HEK293 (cell line): ENCODE measurements at regions not wholly inside any gene's neighbourhood (a gene's known extent, or its start where the extent isn't known, plus 50 kb on each side); places are given as distances from the start of the nearest gene placed in this dataset.

Experiments
- CTCF ChIP-seq: fragments of 450-650 bp; formaldehyde crosslinking; IDR thresholded peaks from 2 replicates; pipeline ENCODE4 v1.5.1; 2016; ENCODE audit warnings: missing biosample characterization, missing genetic modification characterization
- EGR2 ChIP-seq: fragments of 450-650 bp; formaldehyde crosslinking; IDR thresholded peaks from 2 replicates; pipeline ENCODE4 v1.5.1; 2016; ENCODE audit warnings: low read depth, missing biosample characterization, missing genetic modification characterization
- PBX3 ChIP-seq: sonication (generic); formaldehyde crosslinking; IDR thresholded peaks from 2 replicates; pipeline ENCODE4 v1.8.1; 2022; ENCODE audit warnings: mild to moderate bottlenecking, moderate library complexity, missing genetic modification reagents
- TRIM28 ChIP-seq: IDR thresholded peaks from 2 replicates; pipeline ENCODE4 v1.6.1; 2011; ENCODE audit warnings: low read length, control low read depth, borderline replicate concordance
- ZBTB49 ChIP-seq: fragments of 450-650 bp; formaldehyde crosslinking; IDR thresholded peaks from 2 replicates; pipeline ENCODE4 v1.5.1; 2016; ENCODE audit warnings: missing biosample characterization, missing genetic modification characterization, low read depth
- ZBTB7A ChIP-seq: fragments of 450-650 bp; formaldehyde crosslinking; IDR thresholded peaks from 2 replicates; pipeline ENCODE4 v1.5.1; 2016; ENCODE audit warnings: low read depth, missing biosample characterization, missing genetic modification characterization
- ZNF18 ChIP-seq: fragments of 450-650 bp; formaldehyde crosslinking; IDR thresholded peaks from 2 replicates; pipeline ENCODE4 v1.5.1; 2016; ENCODE audit warnings: missing biosample characterization, missing genetic modification characterization
- ZNF274 ChIP-seq, 2 experiments: fragments of 200-500 bp in 1 of 2; fragments of 450-650 bp in 1 of 2; sonication (Bioruptor generic) in 1 of 2; formaldehyde crosslinking in 1 of 2; IDR thresholded peaks; 2 replicates each; pipeline versions ENCODE4 v1.5.1 to v1.6.1; 2014 to 2016; ENCODE audit warnings: borderline replicate concordance in 1 of 2, inconsistent platforms in 1 of 2, low read length in 1 of 2, missing biosample characterization in 1 of 2, missing genetic modification characterization in 1 of 2

GRCh38 chr4:138445098-138445497, 202.9 kb upstream of the SLC7A11 start:
- TF ChIP-seq CTCF (tag by site-specific recombination) (no peak), ZBTB7A (tag by site-specific recombination) (no peak), ZNF274 (IDR thresholded peaks at IDR 0.05; ENCODE audit: low read length) (no peak), ZNF274 (tag by site-specific recombination; IDR thresholded peaks at IDR 0.05; ENCODE audit: borderline replicate concordance) (no peak), EGR2 (tag by site-specific recombination) (no peak), ZNF18 (tag by site-specific recombination) (no peak), TRIM28 (no peak), PBX3 (CRISPR knock-in tag) (no peak), ZBTB49 (tag by site-specific recombination) (no peak)
